SK-N-SH (cell line): ENCODE measurements at regions not wholly inside any gene's neighbourhood (a gene's known extent, or its start where the extent isn't known, plus 50 kb on each side); places are given as distances from the start of the nearest gene placed in this dataset.

Experiments
- CTCF ChIA-PET: fragments of 300-600, 350-600 bp; formaldehyde crosslinking; extraction: SDS; loops from one replicate; lab custom pipeline; 2021; lab: Yijun Ruan, JAX
- POLR2A ChIA-PET: fragments of 350-600 bp; sonication (Branson Sonifier 250); formaldehyde crosslinking; extraction: SDS; loops from one replicate; lab custom pipeline; 2020; ENCODE audit warnings: antibody characterized with exemption, inconsistent platforms; lab: Yijun Ruan, JAX
- DNase-seq: peaks from one replicate; pipeline ENCODE4 v3.0.0; 2012
- H2AFZ ChIP-seq: fragments of 200-600 bp; sonication (generic); 2 replicates; pipeline ENCODE4 v1.8.1; 2016; ENCODE audit warnings: antibody characterized with exemption, mild to moderate bottlenecking, low read depth
- H3F3A ChIP-seq: fragments of 200-600 bp; sonication (generic); replicated peaks from 2 replicates; pipeline ENCODE3; 2016; ENCODE audit warnings: antibody characterized with exemption, mild to moderate bottlenecking; ENCODE audit not compliant: insufficient read depth
- H3K27ac ChIP-seq, 2 experiments: fragments of 200-500 bp in 1 of 2; fragments of 200-600 bp in 1 of 2; sonication (Bioruptor generic) in 1 of 2; sonication (generic), shearing (Covaris generic) in 1 of 2; 2 replicates each; pipeline versions ENCODE4 v1.5.1 to v1.6.1; 2014 to 2016; ENCODE audit warnings: low read depth in 2 of 2, inconsistent platforms in 1 of 2, low read length in 1 of 2, mild to moderate bottlenecking in 1 of 2, mixed read lengths in 1 of 2
- H3K27me3 ChIP-seq: fragments of 200-600 bp; sonication (generic), shearing (Covaris generic); 2 replicates; pipeline ENCODE4 v1.6.1; 2016; ENCODE audit warnings: mixed run types; ENCODE audit not compliant: insufficient read depth
- H3K36me3 ChIP-seq, 2 experiments: fragments of 200-500 bp in 1 of 2; fragments of 200-600 bp in 1 of 2; sonication (Bioruptor generic) in 1 of 2; sonication (generic) in 1 of 2; replicated peaks in 1 of 2; 2 replicates each; pipeline versions ENCODE3 to v1.5.1; 2014 to 2016; ENCODE audit warnings: low read length in 1 of 2, mild to moderate bottlenecking in 1 of 2; ENCODE audit not compliant: insufficient read depth in 2 of 2, control insufficient read depth in 1 of 2
- H3K4me1 ChIP-seq, 2 experiments: fragments of 200-500 bp in 1 of 2; fragments of 200-600 bp in 1 of 2; sonication (Bioruptor generic) in 1 of 2; sonication (generic), shearing (Covaris generic) in 1 of 2; 2 replicates each; pipeline versions ENCODE4 v1.5.1 to v1.6.1; 2014 to 2016; ENCODE audit warnings: low read depth in 1 of 2, low read length in 1 of 2, mixed run types in 1 of 2; ENCODE audit not compliant: insufficient read depth in 2 of 2, control insufficient read depth in 1 of 2
- H3K4me2 ChIP-seq: fragments of 200-600 bp; sonication (generic), shearing (Covaris generic); 2 replicates; pipeline ENCODE4 v1.6.1; 2017; ENCODE audit warnings: mixed run types
- H3K4me3 ChIP-seq, 2 experiments: fragments of 200-500 bp in 1 of 2; fragments of 200-600 bp in 1 of 2; sonication (Bioruptor generic) in 1 of 2; sonication (generic), shearing (Covaris generic) in 1 of 2; 2 replicates each; pipeline versions ENCODE4 v1.5.1 to v1.8.1; 2014 to 2016; ENCODE audit warnings: low read depth in 2 of 2, inconsistent platforms in 1 of 2, low read length in 1 of 2, mild to moderate bottlenecking in 1 of 2, mixed read lengths in 1 of 2, moderate library complexity in 1 of 2
- H3K79me2 ChIP-seq: fragments of 200-600 bp; sonication (generic); 2 replicates; pipeline ENCODE4 v1.8.1; 2017; ENCODE audit warnings: mild to moderate bottlenecking; ENCODE audit not compliant: insufficient read depth
- H3K9ac ChIP-seq: fragments of 200-600 bp; sonication (generic); 2 replicates; pipeline ENCODE4 v1.6.1; 2017; ENCODE audit warnings: mixed run types
- H3K9me2 ChIP-seq: fragments of 200-600 bp; sonication (generic); 2 replicates; pipeline ENCODE4 v1.6.1; 2017; ENCODE audit warnings: mixed run types
- H3K9me3 ChIP-seq: fragments of 200-600 bp; sonication (generic); 2 replicates; pipeline ENCODE4 v1.6.1; 2017; ENCODE audit warnings: mixed run types, mild to moderate bottlenecking, moderate library complexity
- H4K20me1 ChIP-seq: fragments of 200-600 bp; sonication (generic); 2 replicates; pipeline ENCODE4 v1.6.1; 2017; ENCODE audit warnings: mild to moderate bottlenecking, mixed run types; ENCODE audit not compliant: insufficient read depth
- CHD2 ChIP-seq: fragments of 150-350 bp; IDR thresholded peaks from 2 replicates; pipeline ENCODE4 v1.6.1; 2018; ENCODE audit warnings: low read length; ENCODE audit not compliant: partially characterized antibody
- CTCF ChIP-seq: fragments of 200-600 bp; sonication (generic); IDR thresholded peaks from 2 replicates; pipeline ENCODE4 v1.6.1; 2017; ENCODE audit warnings: antibody characterized with exemption, mild to moderate bottlenecking, moderate library complexity
- EP300 ChIP-seq, 2 experiments: IDR thresholded peaks; 2 replicates each; pipeline versions ENCODE4 v1.4.0 to v1.6.1; 2012; ENCODE audit warnings: borderline replicate concordance in 1 of 2, low read depth in 1 of 2, low read length in 1 of 2
- FOSL2 ChIP-seq: IDR thresholded peaks from 2 replicates; pipeline ENCODE4 v1.4.0; 2012; ENCODE audit warnings: low read depth, mild to moderate bottlenecking, moderate library complexity, borderline replicate concordance
- FOXJ3 ChIP-seq: sonication (generic); formaldehyde crosslinking; IDR thresholded peaks from 2 replicates; pipeline ENCODE4 v1.5.1; 2020; ENCODE audit warnings: mild to moderate bottlenecking, missing genetic modification reagents
- FOXM1 ChIP-seq: IDR thresholded peaks from 2 replicates; pipeline ENCODE4 v1.4.0; 2012; ENCODE audit warnings: low read depth, mild to moderate bottlenecking
- JUND ChIP-seq: IDR thresholded peaks from 2 replicates; pipeline ENCODE4 v1.4.0; 2012
- MAX ChIP-seq: IDR thresholded peaks from 2 replicates; pipeline ENCODE4 v1.4.0; 2012; ENCODE audit warnings: low read depth
- MXI1 ChIP-seq: IDR thresholded peaks from 2 replicates; pipeline ENCODE4 v1.6.1; 2012; ENCODE audit warnings: mild to moderate bottlenecking, low read depth, low read length, improper control_type of control experiment
- NFIC ChIP-seq: IDR thresholded peaks from 2 replicates; pipeline ENCODE4 v1.4.0; 2012; ENCODE audit warnings: borderline replicate concordance
- NRF1 ChIP-seq: IDR thresholded peaks from 2 replicates; pipeline ENCODE4 v1.6.1; 2012; ENCODE audit warnings: low read depth, mild to moderate bottlenecking, low read length
- PBX3 ChIP-seq: IDR thresholded peaks from 2 replicates; pipeline ENCODE4; 2012
- RCOR1 ChIP-seq: fragments of 150-350 bp; IDR thresholded peaks from 2 replicates; pipeline ENCODE4 v1.6.1; 2017; ENCODE audit warnings: antibody characterized with exemption, low read length
- RFX5 ChIP-seq: IDR thresholded peaks from 2 replicates; pipeline ENCODE4 v1.6.1; 2012; ENCODE audit warnings: mild to moderate bottlenecking, improper control_type of control experiment, low read length
- RXRA ChIP-seq: IDR thresholded peaks from 2 replicates; pipeline ENCODE4 v1.4.0; 2012; ENCODE audit warnings: low read depth, mild to moderate bottlenecking, borderline replicate concordance
- TAF1 ChIP-seq: IDR thresholded peaks from 2 replicates; pipeline ENCODE4 v1.6.1; 2012; ENCODE audit warnings: low read depth, mild to moderate bottlenecking, low read length, moderate library complexity, borderline replicate concordance
- TCF12 ChIP-seq: IDR thresholded peaks from 2 replicates; pipeline ENCODE4 v1.4.0; 2012
- TEAD4 ChIP-seq: IDR thresholded peaks from 2 replicates; pipeline ENCODE4 v1.4.0; 2012; ENCODE audit warnings: mild to moderate bottlenecking, borderline replicate concordance; ENCODE audit not compliant: insufficient read depth
- YY1 ChIP-seq: IDR thresholded peaks from 2 replicates; pipeline ENCODE4 v1.4.0; 2012; ENCODE audit warnings: low read depth, mild to moderate bottlenecking
- WGBS: methylation state at CpG from one replicate; pipeline ENCODE4 v1.1.6; 2017; ENCODE audit warnings: low lambda C conversion rate; 5-methylcytosine and 5-hydroxymethylcytosine counted together
- TF ChIP-seq, protein P1 (sequence below): fragments of 150-350 bp; IDR thresholded peaks from 2 replicates; pipeline ENCODE4 v1.6.1; 2016; ENCODE audit warnings: mild to moderate bottlenecking, low read depth, low read length
- TF ChIP-seq, protein P2 (sequence below): IDR thresholded peaks from 2 replicates; pipeline ENCODE4 v1.4.0; 2012; ENCODE audit warnings: low read depth, borderline replicate concordance

DNA sequence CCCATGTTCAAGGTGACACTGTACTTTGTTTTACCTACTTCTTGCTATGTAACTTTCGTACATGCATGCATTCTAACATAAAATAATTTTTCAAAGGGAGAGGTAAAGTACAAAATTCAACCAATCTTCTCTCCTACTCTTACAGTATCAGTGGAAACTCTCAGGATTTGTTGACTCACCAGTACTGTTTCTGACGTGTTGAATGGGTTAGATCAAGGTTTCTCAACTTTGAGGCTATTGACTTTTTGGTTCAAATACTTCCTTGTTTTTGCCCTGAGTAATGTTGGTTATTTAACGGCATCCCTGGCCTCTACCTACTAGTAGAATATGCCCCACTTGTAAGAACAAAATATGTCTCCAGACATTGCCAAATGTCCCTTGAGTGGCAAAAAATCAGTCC lies 94.6 kb upstream of the SMAD1 start:
- Histone ChIP-seq H3K4me2 (no peak overlapping the region), H3K4me1 (no peaks in the 10 kb centered on the region), H3K4me3 (no peak overlapping the region), H4K20me1 (no peaks in the 10 kb centered on the region), H3K9me3 (no peaks in the 10 kb centered on the region), H2AFZ (no peak overlapping the region), H3K27me3 (no peaks in the 10 kb centered on the region), H3K79me2 (no peaks in the 10 kb centered on the region), H3K27ac (no peak overlapping the region), H3K9ac (no peak overlapping the region), H3K36me3 (no peaks in the 10 kb centered on the region), H3K9me2 (0 out of 2 replicates have a peak, but pooled peaks cover 3% of the 10 kb centered on the region), H3F3A (no peaks in the 10 kb centered on the region)
- DNase-seq: no peak
- TF ChIP-seq RFX5 (no peak), MXI1 (no peak), NRF1 (no peak), TAF1 (no peak), FOXJ3 (CRISPR knock-in tag) (no peak)
- TF ChIP-seq, protein P1, sequence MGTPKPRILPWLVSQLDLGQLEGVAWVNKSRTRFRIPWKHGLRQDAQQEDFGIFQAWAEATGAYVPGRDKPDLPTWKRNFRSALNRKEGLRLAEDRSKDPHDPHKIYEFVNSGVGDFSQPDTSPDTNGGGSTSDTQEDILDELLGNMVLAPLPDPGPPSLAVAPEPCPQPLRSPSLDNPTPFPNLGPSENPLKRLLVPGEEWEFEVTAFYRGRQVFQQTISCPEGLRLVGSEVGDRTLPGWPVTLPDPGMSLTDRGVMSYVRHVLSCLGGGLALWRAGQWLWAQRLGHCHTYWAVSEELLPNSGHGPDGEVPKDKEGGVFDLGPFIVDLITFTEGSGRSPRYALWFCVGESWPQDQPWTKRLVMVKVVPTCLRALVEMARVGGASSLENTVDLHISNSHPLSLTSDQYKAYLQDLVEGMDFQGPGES: no peak
- TF ChIP-seq, protein P2, sequence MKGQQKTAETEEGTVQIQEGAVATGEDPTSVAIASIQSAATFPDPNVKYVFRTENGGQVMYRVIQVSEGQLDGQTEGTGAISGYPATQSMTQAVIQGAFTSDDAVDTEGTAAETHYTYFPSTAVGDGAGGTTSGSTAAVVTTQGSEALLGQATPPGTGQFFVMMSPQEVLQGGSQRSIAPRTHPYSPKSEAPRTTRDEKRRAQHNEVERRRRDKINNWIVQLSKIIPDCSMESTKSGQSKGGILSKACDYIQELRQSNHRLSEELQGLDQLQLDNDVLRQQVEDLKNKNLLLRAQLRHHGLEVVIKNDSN: no peak
- POLR2A ChIA-PET: no interaction called here
- WGBS: 58% methylated on average over 3 of the region's 3 CpGs
- CTCF ChIA-PET: no interaction called here

DNA sequence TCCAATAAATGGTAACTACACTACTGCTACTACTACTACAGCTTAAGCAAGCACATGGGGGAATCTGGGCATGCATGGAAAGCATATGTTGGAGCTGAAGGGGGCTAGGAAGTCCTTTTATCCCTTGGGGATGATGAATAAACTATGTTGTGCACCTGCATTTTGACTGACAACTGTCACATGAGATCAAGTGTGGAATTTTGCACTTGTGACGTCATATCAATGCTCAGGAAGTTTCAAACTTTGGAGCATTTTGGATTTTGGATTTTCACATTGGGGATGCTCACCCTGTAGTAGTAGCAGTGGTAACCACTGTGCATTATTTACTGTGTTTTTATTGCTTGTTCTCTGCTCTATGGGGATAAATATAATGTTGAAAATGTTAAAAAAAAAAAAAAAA lies 100.5 kb upstream of the SMAD1 start:
- Histone ChIP-seq H3K4me2 (no peak overlapping the region), H3K27ac (no peak overlapping the region), H3K9me2 (0 out of 2 replicates have a peak, but pooled peaks cover 3% of the 10 kb centered on the region), H3K9me3 (no peaks in the 10 kb centered on the region), H3K4me3 (no peak overlapping the region), H3K9ac (no peak overlapping the region), H3K79me2 (no peaks in the 10 kb centered on the region), H3K4me1 (no peaks in the 10 kb centered on the region), H3K27me3 (no peaks in the 10 kb centered on the region), H4K20me1 (no peaks in the 10 kb centered on the region), H3F3A (no peaks in the 10 kb centered on the region), H2AFZ (no peak overlapping the region), H3K36me3 (no peaks in the 10 kb centered on the region)
- TF ChIP-seq NRF1 (no peak), CTCF (no peak), RCOR1 (no peak), NFIC (no peak), MAX (no peak), EP300 (IDR thresholded peaks at IDR 0.05; ENCODE audit: borderline replicate concordance in 1 of 2, low read depth in 1 of 2, low read length in 1 of 2) (no peak), FOSL2 (no peak), RFX5 (no peak), TCF12 (no peak), MXI1 (no peak), YY1 (no peak), FOXM1 (no peak), PBX3 (no peak), FOXJ3 (CRISPR knock-in tag) (no peak), JUND (no peak), CHD2 (no peak), RXRA (no peak), TEAD4 (no peak)
- CTCF ChIA-PET: no interaction called here
- no peak for DNase-seq
- WGBS: 38% methylated on average over 1 of the region's 1 CpG
- POLR2A ChIA-PET: no interaction called here
